SH-SY5Y (cell line): ENCODE measurements at regions not wholly inside any gene's neighbourhood (a gene's known extent, or its start where the extent isn't known, plus 50 kb on each side); places are given as distances from the start of the nearest gene placed in this dataset.

Experiments used
- GATA2 ChIP-seq: IDR thresholded peaks from 2 replicates; pipeline ENCODE4 v1.6.1; 2011; ENCODE audit warnings: mild to moderate bottlenecking, low read depth, low read length
- GATA3 ChIP-seq: IDR thresholded peaks from 2 replicates; pipeline ENCODE4 v1.6.1; 2011; ENCODE audit warnings: low read depth, mild to moderate bottlenecking, low read length, moderate library complexity

- TF ChIP-seq GATA3 (no peak), GATA2 (no peak)
Observed at GRCh38 chr15:94639701-94640100, 408.3 kb downstream of the MCTP2 start.
